Kidney epithelial cell (primary cell): ENCODE measurements at regions not wholly inside any gene's neighbourhood (a gene's known extent, or its start where the extent isn't known, plus 50 kb on each side); places are given as distances from the start of the nearest gene placed in this dataset.

Experiments used
- DNase-seq: peaks from one replicate; pipeline ENCODE4 v3.0.0-alpha.2; 2010; ENCODE audit warnings: low read depth
- H3K27me3 ChIP-seq: 2 replicates; pipeline ENCODE4 v1.6.0; 2011; ENCODE audit warnings: low read length; ENCODE audit not compliant: control insufficient read depth, insufficient read depth
- H3K36me3 ChIP-seq: 2 replicates; pipeline ENCODE4 v1.5.1; 2011; ENCODE audit warnings: low read length; ENCODE audit not compliant: control insufficient read depth, insufficient read depth
- H3K4me3 ChIP-seq: 2 replicates; pipeline ENCODE4 v1.5.1; 2011; ENCODE audit warnings: low read depth, mild to moderate bottlenecking, control low read depth, low read length
- TF ChIP-seq, protein P1 (sequence below): IDR thresholded peaks from 2 replicates; pipeline ENCODE4 v1.5.1; 2011; ENCODE audit warnings: mild to moderate bottlenecking, moderate library complexity, low read length, control low read depth, inconsistent platforms; ENCODE audit not compliant: insufficient read depth, poor library complexity, severe bottlenecking

- peaks cover 3% of the 10 kb centered on the region for H3K27me3 ChIP-seq
- no peak for DNase-seq
- no peak overlapping the region for H3K4me3 ChIP-seq
- TF ChIP-seq, protein P1, sequence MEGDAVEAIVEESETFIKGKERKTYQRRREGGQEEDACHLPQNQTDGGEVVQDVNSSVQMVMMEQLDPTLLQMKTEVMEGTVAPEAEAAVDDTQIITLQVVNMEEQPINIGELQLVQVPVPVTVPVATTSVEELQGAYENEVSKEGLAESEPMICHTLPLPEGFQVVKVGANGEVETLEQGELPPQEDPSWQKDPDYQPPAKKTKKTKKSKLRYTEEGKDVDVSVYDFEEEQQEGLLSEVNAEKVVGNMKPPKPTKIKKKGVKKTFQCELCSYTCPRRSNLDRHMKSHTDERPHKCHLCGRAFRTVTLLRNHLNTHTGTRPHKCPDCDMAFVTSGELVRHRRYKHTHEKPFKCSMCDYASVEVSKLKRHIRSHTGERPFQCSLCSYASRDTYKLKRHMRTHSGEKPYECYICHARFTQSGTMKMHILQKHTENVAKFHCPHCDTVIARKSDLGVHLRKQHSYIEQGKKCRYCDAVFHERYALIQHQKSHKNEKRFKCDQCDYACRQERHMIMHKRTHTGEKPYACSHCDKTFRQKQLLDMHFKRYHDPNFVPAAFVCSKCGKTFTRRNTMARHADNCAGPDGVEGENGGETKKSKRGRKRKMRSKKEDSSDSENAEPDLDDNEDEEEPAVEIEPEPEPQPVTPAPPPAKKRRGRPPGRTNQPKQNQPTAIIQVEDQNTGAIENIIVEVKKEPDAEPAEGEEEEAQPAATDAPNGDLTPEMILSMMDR: no peak
- H3K36me3 ChIP-seq: no peaks in the 10 kb centered on the region
These were observed 516.1 kb downstream of the OMA1 start for GRCh38 chr1:58030456-58030855.

DNA sequence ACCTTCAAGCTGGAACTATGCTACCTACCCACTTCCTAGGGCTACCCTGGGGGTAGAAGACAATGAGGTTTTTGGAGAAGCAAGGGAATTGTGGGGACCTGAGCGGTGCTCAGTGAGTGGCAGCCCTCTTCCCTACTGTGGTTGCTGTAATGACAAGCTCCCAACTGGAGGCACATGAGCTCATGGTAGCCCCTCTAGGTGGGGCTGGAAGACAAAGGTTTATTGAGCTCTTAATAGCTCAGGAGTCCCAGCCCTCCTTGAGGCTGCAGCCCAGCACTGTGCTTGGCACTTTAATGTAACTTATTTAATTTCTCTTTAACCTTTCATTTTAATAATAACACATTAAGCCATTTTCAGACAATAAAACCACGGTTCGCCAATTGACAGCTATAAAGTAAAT is 528.9 kb downstream of the OMA1 start:
- H3K27me3 ChIP-seq: no peaks in the 10 kb centered on the region
- no peak overlapping the region for H3K4me3 ChIP-seq
- no peak for DNase-seq
- H3K36me3 ChIP-seq: no peaks in the 10 kb centered on the region
- TF ChIP-seq, protein P1: no peak

- no peak for DNase-seq
- H3K4me3 ChIP-seq: no peak overlapping the region
- H3K36me3 ChIP-seq: no peaks in the 10 kb centered on the region
- no peaks in the 10 kb centered on the region for H3K27me3 ChIP-seq
- TF ChIP-seq, protein P1: peak; percentile 21
These were observed 533.3 kb downstream of the OMA1 start for GRCh38 chr1:58013237-58013636.

- no peaks in the 10 kb centered on the region for H3K36me3 ChIP-seq
- no peaks in the 10 kb centered on the region for H3K27me3 ChIP-seq
- no peak overlapping the region for H3K4me3 ChIP-seq
- peak; percentile 1 for DNase-seq
- TF ChIP-seq, protein P1: no peak
These were observed 534.5 kb downstream of the OMA1 start for GRCh38 chr1:58011978-58012377.

DNA sequence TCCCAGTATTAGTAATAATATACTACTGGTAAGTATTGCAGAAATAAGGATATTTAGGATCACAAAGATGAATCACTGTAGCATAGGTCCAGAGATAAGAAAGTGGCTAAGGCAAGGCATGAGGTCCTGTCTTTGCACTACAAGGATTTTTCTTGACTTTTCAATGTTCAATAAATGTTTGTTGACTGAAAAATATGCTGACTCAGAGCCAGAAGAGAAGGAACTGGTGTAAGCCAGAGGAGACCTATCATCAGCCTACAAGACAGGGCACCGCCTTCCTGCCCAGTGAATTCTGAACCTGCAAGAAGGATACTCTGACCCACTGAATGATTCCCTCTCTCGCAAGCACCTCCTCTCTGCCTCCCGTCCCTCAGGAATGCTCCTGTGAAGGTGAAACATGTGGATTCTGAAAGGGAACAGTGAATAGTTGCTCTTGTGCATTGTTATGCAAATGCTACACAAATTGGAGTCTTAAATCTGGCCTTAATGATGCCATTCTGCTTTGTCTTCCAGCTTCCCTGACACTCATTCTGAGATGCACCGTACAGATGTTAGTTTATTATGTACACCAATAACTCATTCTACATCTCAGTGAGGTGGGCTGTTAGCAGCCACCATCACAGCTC is 540.0 kb downstream of the OMA1 start:
- DNase-seq: no peak
- TF ChIP-seq, protein P1: no peak
- Histone ChIP-seq H3K4me3 (no peak overlapping the region), H3K27me3 (no peaks in the 10 kb centered on the region), H3K36me3 (no peaks in the 10 kb centered on the region)

GRCh38 chr1:58005212-58005611 is 541.3 kb downstream of the OMA1 start:
- no peaks in the 10 kb centered on the region for H3K27me3 ChIP-seq
- no peaks in the 10 kb centered on the region for H3K36me3 ChIP-seq
- TF ChIP-seq, protein P1: no peak
- no peak overlapping the region for H3K4me3 ChIP-seq
- DNase-seq: no peak
